Activated T-cell treated with anti-CD3 and anti-CD28 coated beads, Interleukin-2, amount 50 U/mL, for 1 hour (primary cell): ENCODE measurements at regions not wholly inside any gene's neighbourhood (a gene's known extent, or its start where the extent isn't known, plus 50 kb on each side); places are given as distances from the start of the nearest gene placed in this dataset.
"Not testable (repeated sequence)": the region's sequence is repeated elsewhere in the genome, so short reads cannot be mapped to it uniquely, and the experiment has no call there.

Source experiments
- DNase-seq: peaks from one replicate; pipeline ENCODE4 v3.0.0-alpha.2; 2020

DNA sequence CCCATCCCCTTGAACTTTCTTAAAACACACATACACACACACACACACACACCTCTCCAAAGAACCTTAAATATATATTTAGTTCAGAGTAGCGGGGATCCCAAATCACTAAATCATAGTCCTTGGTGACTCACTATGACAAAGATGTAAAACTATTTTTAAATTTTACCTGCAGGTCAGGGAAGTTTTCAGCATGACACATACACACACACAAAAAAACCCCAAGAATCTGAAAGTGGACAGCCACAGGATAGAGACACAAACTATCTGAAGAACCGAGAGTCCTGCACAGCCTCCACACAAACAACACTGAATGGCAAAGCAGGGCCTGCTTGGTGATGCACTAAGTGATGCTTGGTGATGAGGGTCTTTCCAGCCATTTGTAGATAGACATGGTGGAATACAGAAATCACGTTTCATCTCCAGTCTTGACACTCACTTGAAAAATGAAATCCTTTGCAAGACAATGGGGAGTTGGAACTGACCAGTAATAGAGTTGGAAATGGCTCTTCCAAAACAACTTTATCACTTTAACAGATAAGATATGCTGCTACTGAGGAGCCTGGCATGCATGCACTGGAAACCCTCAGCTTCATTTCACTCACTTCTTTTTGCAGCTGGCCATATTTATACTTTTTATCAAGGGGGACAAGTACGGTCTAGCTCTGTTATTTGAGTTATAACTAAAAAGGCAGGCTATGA is 307.3 kb downstream of the RAPGEF2 start:
- no peak for DNase-seq

DNA sequence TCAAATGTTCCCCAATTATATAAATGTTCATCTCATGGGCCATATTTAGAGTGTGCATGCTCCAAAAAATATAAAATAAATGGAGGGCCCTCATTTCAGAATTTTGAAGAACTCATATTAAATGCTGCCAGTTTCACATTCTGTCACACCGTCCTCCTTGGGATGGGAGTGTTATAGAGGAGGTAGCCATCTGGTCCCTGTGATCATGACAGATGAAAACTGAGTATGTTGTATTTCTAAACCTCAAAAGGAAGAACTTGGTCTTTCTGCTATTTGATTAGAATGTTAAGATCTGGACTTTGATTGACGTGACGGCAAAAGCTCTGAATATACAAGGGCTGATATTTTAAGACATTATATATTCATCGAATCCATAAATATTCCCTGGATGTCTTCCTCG is 308.0 kb downstream of the RAPGEF2 start:
- no peak for DNase-seq

DNA sequence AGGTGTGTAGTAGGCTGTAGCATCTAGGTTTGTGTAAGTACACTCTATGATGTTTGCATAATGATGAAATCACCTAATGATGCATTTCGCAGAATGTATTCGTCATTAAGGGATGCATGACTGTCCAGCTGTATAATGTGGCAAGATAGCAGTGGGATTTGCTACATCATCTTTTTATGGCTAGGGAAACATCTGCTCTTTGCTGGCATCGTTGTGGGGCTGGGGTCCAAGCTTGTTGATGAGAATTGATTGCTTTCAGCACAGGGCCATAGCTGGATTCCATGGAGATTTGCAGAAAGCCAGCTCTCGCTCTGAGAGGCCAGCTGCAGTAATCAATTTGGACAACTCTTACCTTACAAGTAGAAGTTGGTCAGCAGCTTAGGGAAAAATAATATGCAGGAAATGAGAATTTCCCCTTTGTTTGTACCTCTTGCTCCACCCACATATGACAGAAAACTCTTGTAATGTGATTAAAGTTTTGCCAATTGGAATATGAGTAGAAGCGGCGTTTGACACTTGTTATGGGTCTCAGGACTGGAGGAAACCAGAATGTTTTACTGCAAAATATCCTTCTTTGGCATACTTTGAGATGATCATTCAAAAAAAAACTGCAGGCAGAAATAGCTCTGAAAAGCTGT is 310.5 kb downstream of the RAPGEF2 start:
- no peak for DNase-seq

DNA sequence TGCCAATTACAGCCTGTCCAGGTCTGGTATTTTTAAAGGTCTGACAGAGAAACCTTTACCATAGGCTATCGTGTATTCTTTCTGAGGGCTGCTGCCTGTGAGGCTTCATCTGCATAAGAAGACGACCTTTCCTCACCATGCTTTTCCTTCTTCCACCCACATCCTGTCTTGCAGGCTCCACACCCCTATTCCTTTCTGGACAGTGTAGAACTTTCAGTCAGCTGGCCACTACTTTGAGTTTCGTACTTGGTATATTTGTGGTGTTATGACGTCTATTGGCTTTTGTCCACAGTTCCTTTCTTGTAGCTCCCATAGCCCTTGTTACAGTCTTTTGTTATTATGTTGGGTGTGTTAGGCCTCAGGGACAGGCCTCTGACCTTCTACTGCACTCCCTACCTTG is 311.4 kb downstream of the RAPGEF2 start:
- DNase-seq: no peak

DNA sequence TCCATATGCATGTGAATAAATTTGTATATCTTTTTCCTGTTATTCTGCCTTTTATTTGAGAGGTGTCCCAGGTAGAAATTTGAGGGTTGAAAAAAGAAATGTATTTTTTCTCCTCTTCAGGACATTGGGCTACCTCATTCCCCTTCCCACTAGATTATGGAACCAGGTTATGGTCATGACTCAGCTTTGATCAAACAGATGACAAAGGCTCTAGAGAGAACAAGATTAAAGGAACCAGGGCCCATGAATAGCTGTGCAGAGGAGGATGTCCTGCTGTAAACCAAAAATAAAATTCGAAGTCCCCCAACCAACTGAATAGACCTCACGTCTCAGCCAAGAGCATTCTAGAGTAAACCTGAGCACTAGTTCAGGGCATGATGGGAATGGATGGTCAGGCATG is 313.2 kb downstream of the RAPGEF2 start:
- no peak for DNase-seq

DNA sequence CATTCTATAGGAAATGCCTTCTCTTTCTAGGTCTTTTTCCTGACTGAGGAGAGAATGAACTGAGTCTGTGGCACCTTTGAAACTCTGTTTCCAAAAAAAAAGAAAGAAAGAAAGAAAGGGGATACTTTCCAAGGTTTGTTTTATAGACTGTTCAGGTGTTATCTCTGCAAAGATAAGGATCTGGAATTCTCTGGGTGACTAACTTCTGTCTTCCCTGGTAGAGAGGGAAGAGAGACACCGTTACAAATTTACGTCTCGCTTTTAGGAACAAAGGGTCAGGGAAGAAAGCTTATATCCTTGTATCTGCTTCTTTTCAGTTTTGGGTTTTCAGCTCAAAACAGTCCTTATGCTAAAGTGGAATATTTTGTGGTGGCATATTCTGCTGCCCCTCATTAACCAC is 314.1 kb downstream of the RAPGEF2 start:
- DNase-seq: no peak

DNA sequence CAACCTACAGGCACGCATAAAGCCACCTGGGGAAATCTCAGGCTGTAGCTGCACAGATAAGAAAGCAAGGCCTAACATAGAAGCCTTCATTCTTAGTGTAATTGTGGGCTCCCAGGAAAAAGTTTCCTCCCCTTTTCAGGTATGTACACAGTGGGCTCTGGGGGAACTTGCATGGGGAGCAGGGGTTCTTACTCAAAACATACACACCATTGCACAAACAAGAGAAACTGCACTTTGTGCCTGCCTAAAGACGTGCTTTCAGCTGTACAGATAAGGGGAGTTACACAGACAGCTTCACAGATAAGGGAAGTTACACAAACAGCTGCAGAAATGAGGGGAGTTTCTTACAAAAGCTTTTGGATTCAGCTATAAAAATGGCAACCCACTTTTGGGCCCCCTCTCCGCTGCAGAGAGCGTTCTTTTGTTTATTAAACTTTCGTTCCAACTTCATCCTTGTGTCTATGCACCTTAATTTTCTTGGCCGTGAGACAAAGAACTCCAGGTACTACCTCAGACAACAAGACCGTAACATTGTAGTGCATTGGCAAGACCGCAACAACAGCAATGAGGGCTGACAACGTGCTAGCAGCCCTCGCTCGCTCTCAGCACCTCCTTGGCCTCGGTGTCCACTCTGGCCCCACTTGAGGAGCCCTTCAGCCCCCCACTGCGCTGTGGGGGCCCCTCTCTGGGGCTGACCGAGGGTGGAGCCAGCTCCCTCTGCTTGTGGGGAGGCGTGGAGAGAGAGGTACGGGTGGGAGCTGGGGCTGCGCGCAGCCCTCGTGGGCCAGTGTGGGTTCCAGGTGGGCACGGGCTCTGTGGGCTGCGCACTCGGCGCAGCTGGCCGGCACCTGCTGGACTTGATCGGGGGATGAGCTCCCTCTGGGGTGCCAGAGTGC is 317.5 kb downstream of the RAPGEF2 start:
- no peak for DNase-seq

DNA sequence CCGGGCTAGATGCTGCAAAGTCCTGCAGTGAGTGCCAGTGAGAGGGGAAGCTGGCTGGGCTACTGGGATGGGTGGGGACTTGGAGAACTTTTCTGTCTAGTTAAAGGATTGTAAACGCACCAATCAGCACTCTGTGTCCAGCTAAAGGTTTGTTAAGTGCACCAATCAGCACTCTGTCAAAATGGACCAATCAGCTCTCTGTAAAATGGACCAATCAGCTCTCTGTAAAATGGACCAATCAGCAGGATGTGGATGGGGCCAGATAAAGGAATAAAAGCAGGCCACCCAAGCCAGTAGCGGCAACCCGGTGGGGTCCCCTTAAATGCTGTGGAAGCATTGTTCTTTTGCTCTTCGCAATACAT is 318.2 kb downstream of the RAPGEF2 start:
- DNase-seq: not testable (repeated sequence)

DNA sequence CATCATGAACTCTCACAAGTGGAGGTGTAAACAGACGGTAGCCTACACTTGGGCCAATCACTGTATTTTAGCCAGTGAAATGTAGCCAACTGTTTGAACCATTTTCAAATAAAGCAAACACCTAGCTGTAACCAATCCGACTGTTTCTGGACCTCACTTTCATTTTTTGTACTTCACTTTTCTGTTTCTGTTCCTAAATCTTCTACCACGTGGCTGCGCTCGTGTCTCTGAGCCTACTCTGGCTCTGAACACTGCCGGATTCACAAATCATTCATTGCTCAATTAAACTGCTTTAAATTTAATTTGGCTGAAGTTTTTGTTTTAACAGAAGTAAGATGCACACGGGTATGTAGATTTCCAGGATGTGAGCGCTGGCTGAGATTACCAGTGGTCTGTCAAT is 319.1 kb downstream of the RAPGEF2 start:
- no peak for DNase-seq

DNA sequence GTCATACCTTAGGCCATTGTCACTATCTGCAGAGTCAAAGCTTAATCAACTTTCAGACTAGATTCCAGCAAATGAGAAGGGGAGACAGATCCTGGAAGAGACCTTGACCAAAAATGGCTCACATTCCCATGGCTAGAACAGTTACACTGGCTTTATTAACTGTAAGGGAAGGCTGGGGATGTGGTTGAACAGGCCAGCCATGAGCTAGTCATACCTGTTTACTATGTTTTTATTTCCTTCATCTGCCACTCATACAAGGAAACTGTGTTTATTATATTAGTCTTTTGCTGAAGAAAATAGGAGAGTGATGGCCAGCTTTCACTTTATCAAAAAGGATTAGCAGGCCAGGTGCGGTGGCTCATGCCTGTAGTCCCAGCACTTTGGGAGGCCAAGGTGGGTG is 319.7 kb downstream of the RAPGEF2 start:
- no peak for DNase-seq

DNA sequence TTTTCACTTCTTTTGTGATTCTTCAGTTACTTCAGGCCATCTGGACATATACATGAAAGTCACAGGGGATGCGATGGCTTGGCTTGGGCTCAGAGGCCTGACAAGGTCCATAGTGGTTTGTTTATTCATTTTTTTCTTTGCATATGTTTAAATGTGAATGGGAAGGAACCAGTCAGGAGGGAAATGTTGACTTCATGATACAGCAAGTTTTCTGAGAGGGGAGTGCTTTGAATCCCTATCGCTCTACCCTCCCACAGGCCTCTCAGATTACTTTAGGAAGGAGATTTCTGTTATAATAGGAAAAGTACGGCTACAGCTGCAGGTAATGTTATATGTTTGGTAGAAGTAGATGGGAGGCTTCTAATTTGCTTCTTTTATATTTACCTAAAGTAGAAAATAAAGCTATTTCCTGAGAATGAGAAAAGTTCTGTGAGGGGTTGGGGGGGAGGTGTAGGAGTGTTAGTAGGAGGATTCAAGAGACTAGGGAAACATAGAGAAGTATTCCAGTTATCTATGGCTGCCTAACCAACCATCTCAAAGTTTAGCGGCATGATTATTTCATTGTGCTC is 322.9 kb downstream of the RAPGEF2 start:
- DNase-seq: no peak

DNA sequence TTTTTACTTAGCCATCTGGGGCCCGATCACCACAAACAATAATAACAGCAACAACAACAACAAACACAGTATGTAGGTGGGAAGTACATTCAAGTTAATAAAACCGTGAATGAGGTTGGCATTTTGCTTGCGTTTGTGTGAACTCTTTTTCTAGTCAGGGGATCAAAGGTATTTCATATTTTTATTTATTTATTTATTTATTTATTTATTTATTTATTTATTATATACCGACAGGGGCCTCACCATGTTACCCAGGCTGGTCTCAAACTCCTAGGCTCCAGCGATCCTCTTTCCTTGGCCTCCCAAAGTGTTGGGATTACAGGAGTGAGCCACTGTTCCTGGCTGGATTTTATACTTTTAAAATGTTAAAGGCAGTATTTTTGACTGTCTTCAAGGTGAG is 325.4 kb downstream of the RAPGEF2 start:
- DNase-seq: no peak

DNA sequence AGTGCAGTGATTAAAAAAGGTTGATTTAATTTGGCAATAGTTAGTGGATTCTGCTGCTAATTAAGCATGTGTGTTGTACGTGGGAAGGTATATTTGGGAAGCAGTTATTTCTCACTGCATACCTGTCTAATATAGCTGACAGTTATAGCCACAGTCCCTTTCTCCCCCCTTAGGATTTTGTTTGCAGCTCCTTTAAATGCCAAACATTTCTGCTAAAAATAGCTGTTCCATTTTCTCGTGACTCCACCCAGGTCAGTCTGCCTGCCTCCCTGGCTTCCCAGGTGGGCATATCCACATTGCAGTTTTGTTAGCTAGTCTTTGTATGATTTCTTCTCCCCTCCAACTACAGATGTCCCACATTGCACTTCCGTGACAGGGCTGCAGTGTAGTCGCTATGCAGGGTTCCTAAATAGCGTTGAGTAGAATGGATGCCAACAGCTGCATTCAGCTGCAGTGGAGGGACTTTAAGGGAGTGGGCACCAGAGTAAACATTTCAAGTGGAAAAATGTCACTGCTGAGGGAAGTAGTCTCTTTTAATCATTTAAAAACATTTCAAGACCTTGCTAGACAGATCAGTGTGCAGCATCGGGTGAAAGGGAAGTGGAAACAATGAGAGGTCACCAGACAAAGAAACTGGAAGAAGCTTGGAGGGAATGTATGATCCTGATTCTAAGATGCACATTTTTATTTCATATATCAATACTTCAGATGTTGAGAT is 326.3 kb downstream of the RAPGEF2 start:
- DNase-seq: no peak

DNA sequence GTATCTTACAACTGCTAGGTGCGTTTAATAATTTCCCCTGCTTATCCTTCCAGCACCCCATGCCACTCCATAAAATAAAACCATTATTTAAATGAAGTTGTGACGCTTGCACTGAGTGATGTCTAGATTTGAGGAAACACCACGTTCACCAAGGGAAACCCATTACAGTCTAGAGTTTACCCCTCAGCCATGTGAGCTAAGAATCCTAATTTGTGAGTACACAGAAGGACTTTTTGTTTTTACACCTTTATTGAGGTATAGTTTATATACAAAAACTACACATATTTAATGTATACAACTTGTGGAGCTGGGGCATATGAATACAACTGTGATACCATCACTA is 326.8 kb downstream of the RAPGEF2 start:
- no peak for DNase-seq

DNA sequence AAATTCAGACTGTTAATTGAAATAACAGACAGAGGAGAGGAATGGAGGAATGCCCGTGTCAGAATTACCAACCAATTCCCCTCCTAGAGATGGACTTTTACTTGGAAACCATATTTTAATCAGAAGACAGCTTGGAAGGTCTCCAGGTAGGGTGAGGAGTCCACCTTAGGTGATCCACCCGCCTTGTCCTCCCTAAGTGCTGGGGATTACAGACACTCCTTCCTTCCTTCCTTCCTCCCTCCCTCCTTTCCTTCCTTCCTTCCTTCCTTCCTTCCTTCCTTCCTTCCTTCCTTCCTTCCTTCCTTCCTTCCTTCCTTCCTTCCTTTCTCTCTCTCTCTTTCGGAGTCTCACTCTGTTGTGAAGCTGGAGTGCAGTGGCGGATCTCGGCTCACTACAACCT is 328.0 kb downstream of the RAPGEF2 start:
- no peak for DNase-seq

DNA sequence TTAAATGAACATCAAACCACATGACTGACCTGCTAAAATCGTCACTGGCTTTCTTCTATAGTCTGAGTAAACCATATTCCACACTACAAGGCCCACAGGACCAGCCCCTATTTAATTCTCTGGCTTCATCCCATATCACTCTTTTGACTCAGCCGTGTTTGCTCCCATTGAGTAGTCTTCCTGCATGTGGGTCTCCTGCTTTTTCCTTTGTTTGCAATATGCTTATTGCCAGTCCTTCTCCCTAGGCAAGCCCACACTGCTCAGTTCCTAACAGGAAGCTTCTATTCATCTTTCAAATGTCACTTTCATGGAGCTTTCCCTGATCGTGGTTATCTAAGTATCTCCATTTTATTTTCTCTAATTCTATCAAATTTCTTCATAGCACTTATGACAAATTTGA is 329.6 kb downstream of the RAPGEF2 start:
- DNase-seq: no peak

DNA sequence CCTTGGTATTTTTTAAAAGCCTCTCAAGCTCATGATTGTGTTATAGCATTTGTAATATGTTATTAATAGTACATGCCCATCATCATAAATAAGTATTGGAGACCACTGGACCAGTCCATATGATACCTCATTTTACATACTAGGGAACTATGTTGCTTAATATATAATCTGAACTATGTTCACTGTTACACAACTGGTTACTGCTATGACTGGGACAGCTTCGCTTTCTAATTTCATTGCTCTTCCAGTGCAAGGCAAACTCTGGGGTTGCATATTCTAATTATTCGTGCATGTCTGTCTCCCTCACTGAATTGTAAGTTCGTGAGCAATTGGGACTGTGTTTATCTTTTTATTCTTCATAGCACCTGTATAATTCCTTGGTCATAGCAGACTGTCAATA is 330.5 kb downstream of the RAPGEF2 start:
- no peak for DNase-seq

DNA sequence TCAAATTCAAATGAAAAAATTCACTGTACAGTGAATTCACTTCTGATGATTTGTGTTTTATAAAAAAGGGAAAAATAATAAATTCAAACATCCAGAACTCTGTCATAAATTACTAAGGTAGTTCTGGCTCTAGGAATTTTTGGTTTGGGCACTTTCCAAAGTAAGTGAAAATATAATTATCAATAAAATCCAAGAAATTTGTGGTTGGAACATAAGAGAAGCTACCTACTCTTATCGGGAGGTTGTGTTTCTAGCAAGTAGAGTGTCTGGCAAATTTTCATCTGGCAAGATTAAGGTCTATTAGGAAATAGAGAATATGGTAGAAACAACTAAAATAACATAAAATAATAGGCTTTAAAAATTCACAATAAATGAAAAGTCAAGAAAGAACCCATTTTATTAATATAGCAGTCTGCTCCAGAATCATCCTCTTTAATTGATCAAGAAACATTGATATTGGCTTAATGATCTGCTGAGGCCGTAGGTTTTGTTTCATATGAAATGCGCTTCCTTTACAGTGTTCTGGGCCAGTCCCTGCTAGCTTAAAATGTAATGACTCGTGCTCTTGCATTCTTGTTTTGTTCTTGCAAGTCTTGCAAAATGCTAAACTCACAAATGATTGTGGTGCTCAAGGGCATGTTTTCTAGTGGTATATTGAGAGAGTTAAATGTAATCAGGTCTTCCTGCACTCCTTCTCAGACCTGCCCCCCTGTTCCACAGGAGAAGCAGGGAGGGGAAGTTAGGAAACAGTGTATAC is 331.4 kb downstream of the RAPGEF2 start:
- DNase-seq: no peak

DNA sequence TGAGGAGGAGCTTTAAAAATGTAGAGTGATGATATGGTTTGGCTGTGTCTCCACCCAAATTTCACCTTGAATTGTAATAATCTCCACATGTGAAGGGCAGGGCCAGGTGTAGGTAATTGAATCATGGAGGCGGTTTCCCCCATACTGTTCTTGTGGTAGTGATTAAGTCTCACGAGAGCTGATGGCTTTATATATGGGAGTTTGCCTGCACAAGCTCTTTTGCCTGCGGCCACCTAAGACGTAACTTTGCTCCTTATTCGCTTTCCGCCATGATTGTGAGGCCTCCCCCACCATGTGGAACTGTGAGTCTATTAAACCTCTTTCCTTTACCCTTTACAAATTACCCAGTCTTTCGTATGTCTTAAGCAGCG is 332.0 kb downstream of the RAPGEF2 start:
- no peak for DNase-seq

DNA sequence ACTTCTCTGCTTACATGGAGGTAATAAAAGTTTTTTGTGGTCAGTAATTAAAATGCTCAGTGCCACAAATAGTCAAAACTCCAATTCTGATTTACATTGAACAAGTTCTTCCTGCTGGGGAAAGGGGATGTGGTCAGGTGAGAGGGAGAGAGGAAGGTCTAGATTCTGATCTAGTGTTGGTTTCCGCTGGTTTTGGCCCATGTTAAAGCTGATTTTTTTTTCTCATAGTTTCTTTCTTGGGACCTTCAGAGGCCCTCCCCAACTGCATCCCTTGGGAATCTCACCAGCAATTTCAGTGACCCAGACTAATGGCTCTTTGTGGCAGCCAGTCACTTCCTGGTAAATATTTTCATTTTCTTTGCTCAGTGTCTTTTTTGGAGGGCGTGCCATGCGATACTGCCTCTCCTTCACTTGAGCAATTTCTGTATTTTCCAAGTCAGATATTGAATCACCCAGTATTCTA is 332.7 kb downstream of the RAPGEF2 start:
- DNase-seq: no peak

DNA sequence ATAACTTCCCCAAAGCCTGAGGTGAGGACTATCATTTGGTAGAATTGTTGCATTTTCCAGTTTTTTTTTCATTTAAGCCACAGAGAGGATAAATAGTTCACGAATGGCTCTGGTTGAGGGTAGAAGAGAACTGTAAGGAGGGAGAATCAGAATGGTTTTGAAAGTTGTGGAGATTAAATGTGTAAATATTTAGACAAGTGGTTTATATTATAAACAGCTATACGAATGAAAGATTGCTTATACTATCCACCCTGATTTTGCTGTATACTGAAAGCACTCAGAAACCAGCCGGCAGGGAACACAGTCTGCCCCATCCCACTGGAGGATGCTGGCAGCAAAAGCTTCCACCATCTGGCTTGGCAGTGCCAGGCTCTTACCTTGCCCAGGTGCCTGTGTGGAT is 341.1 kb downstream of the RAPGEF2 start:
- DNase-seq: no peak

DNA sequence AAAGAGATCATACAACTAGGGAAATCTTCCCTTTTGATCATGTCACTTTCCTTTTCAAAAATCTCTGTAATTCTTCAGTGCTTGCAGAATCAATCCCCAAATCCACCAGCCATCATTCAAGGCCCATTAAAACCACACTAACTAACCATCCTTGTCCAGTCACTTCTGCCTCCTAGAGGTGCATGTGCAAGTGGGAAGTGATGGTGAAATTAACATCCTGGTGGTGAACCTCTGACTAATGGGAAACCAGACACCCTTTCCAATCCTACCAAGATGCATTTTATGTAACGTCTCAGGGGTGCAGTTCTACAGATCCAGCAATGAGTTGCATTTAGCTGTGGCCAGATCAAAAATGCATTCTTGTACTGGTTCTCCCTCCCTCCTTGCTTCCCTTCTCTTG is 341.8 kb downstream of the RAPGEF2 start:
- no peak for DNase-seq
